K562 (cell line): ENCODE measurements at regions not wholly inside any gene's neighbourhood (a gene's known extent, or its start where the extent isn't known, plus 50 kb on each side); places are given as distances from the start of the nearest gene placed in this dataset.

Experiments used
- DPF2 ChIP-seq: fragments of 450-650 bp; IDR thresholded peaks from 2 replicates; pipeline ENCODE4 v1.6.1; 2016
- E2F5 ChIP-seq: sonication (generic); formaldehyde crosslinking; IDR thresholded peaks from 2 replicates; pipeline ENCODE4 v1.8.0; 2022; ENCODE audit warnings: mild to moderate bottlenecking, missing genetic modification reagents
- EP400 ChIP-seq: fragments of 450-650 bp; IDR thresholded peaks from 2 replicates; pipeline ENCODE4 v1.6.1; 2017; ENCODE audit warnings: antibody characterized with exemption, mild to moderate bottlenecking, moderate library complexity
- EZH2 ChIP-seq: IDR thresholded peaks from 2 replicates; pipeline ENCODE4 v1.6.1; 2012; ENCODE audit warnings: low read depth, mild to moderate bottlenecking, inconsistent platforms, low read length, borderline replicate concordance
- GABPA ChIP-seq: fragments of 200-800 bp; sonication (Bioruptor generic); conservative IDR thresholded peaks from 2 replicates; pipeline ENCODE4 v1.6.1; 2016; ENCODE audit warnings: low read depth, missing genetic modification characterization, missing compliant biosample characterization
- HCFC1 ChIP-seq: IDR thresholded peaks from 2 replicates; pipeline ENCODE4 v1.6.1; 2012; ENCODE audit warnings: low read depth, low read length, improper control_type of control experiment
- KLF16 ChIP-seq: IDR thresholded peaks from 2 replicates; pipeline ENCODE4 v1.6.1; 2016; ENCODE audit warnings: antibody characterized with exemption
- MGA ChIP-seq: fragments of 450-650 bp; IDR thresholded peaks from 2 replicates; pipeline ENCODE4 v1.6.1; 2016; ENCODE audit warnings: mild to moderate bottlenecking, moderate library complexity
- TAF1 ChIP-seq: IDR thresholded peaks from 2 replicates; pipeline ENCODE4 v1.6.1; 2011; ENCODE audit warnings: mild to moderate bottlenecking, low read length, moderate library complexity; ENCODE audit not compliant: insufficient read depth, control insufficient read depth, severe bottlenecking; ENCODE audit errors: extremely low read depth
- ZNF23 ChIP-seq: fragments of 250-450 bp; sonication (Bioruptor Pico); IDR thresholded peaks from 2 replicates; pipeline ENCODE4 v1.4.0; 2020; ENCODE audit warnings: mild to moderate bottlenecking
- ZNF239 ChIP-seq: fragments of 250-450 bp; sonication (Bioruptor Pico); IDR thresholded peaks from 2 replicates; pipeline ENCODE4 v1.4.0; 2020; ENCODE audit warnings: mild to moderate bottlenecking
- ZNF274 ChIP-seq: IDR thresholded peaks from 2 replicates; pipeline ENCODE4 v1.6.1; 2011; ENCODE audit warnings: low read depth, mild to moderate bottlenecking, low read length, moderate library complexity, borderline replicate concordance
- TF ChIP-seq, protein P1 (sequence below), 3 experiments: IDR thresholded peaks in 2 of 3; conservative IDR thresholded peaks in 1 of 3; 2 replicates each; pipeline ENCODE4 v1.5.1; 2011 to 2012; ENCODE audit warnings: low read length in 3 of 3, mild to moderate bottlenecking in 3 of 3, control low read depth in 2 of 3, improper control_type of control experiment in 1 of 3, inconsistent platforms in 1 of 3, low read depth in 1 of 3, mixed read lengths in 1 of 3, moderate library complexity in 1 of 3; ENCODE audit not compliant: insufficient read depth in 2 of 3

DNA sequence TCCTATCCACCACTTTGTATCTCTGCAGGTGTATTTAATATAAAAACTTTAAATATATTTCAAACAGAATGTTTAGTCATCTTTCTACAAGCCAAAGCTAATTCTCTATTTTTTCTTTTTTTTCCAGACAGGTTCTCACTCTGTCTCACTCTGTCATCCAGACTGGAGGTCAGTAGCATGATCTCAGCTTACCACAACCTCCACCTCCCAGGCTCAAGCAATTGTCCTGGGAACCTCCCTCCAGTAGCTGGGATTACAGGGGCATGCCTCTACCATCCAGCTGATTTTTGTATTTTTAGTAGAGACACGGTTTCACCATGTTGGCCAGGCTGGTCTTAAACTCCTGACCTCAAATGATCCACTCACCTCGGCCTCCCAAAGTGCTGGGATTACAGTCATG is 202.6 kb downstream of the VGLL3 start:
- TF ChIP-seq GABPA (no peak), HCFC1 (no peak), DPF2 (no peak), E2F5 (CRISPR knock-in tag) (no peak), TAF1 (no peak), ZNF23 (CRISPR knock-in tag) (no peak), EP400 (no peak), ZNF274 (no peak), MGA (no peak), ZNF239 (CRISPR knock-in tag) (no peak), EZH2 (no peak), KLF16 (no peak)
- TF ChIP-seq, protein P1, sequence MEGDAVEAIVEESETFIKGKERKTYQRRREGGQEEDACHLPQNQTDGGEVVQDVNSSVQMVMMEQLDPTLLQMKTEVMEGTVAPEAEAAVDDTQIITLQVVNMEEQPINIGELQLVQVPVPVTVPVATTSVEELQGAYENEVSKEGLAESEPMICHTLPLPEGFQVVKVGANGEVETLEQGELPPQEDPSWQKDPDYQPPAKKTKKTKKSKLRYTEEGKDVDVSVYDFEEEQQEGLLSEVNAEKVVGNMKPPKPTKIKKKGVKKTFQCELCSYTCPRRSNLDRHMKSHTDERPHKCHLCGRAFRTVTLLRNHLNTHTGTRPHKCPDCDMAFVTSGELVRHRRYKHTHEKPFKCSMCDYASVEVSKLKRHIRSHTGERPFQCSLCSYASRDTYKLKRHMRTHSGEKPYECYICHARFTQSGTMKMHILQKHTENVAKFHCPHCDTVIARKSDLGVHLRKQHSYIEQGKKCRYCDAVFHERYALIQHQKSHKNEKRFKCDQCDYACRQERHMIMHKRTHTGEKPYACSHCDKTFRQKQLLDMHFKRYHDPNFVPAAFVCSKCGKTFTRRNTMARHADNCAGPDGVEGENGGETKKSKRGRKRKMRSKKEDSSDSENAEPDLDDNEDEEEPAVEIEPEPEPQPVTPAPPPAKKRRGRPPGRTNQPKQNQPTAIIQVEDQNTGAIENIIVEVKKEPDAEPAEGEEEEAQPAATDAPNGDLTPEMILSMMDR (IDR thresholded peaks at IDR 0.05 in 2 of 3, conservative IDR thresholded peaks at IDR 0.05 in 1 of 3; ENCODE audit: insufficient read depth in 2 of 3, low read depth in 1 of 3, low read length in 3 of 3) = no peak
